Ectodermal cell (in vitro differentiated cells): ENCODE measurements at regions not wholly inside any gene's neighbourhood (a gene's known extent, or its start where the extent isn't known, plus 50 kb on each side); places are given as distances from the start of the nearest gene placed in this dataset.

ENCODE experiments used
- H3K27ac ChIP-seq: 2 replicates; pipeline ENCODE4 v1.7.0; 2013; ENCODE audit warnings: mild to moderate bottlenecking, low read depth, low read length; ENCODE audit not compliant: insufficient read depth, poor library complexity, severe bottlenecking
- H3K27me3 ChIP-seq: 2 replicates; pipeline ENCODE4 v1.7.0; 2013; ENCODE audit warnings: mild to moderate bottlenecking, low read length; ENCODE audit not compliant: insufficient read depth, control insufficient read depth, poor library complexity, severe bottlenecking
- H3K36me3 ChIP-seq: one replicate; pipeline ENCODE4 v1.7.0; 2013; ENCODE audit warnings: low read length; ENCODE audit not compliant: control insufficient read depth, insufficient read depth
- H3K4me1 ChIP-seq: one replicate; pipeline ENCODE4 v1.7.0; 2013; ENCODE audit warnings: low read length; ENCODE audit not compliant: control insufficient read depth, insufficient read depth
- H3K4me3 ChIP-seq: 2 replicates; pipeline ENCODE4 v1.7.0; 2013; ENCODE audit warnings: low read depth, low read length, control low read depth; ENCODE audit not compliant: insufficient read depth
- H3K9me3 ChIP-seq: 2 replicates; pipeline ENCODE4 v1.7.0; 2013; ENCODE audit warnings: mild to moderate bottlenecking, low read length, moderate library complexity; ENCODE audit not compliant: control insufficient read depth
- WGBS, 2 experiments: methylation state at CpG; one replicate each; pipeline ENCODE4 v1.1.7; 2013; ENCODE audit warnings: missing lambda C conversion rate in 2 of 2; 5-methylcytosine and 5-hydroxymethylcytosine counted together

DNA sequence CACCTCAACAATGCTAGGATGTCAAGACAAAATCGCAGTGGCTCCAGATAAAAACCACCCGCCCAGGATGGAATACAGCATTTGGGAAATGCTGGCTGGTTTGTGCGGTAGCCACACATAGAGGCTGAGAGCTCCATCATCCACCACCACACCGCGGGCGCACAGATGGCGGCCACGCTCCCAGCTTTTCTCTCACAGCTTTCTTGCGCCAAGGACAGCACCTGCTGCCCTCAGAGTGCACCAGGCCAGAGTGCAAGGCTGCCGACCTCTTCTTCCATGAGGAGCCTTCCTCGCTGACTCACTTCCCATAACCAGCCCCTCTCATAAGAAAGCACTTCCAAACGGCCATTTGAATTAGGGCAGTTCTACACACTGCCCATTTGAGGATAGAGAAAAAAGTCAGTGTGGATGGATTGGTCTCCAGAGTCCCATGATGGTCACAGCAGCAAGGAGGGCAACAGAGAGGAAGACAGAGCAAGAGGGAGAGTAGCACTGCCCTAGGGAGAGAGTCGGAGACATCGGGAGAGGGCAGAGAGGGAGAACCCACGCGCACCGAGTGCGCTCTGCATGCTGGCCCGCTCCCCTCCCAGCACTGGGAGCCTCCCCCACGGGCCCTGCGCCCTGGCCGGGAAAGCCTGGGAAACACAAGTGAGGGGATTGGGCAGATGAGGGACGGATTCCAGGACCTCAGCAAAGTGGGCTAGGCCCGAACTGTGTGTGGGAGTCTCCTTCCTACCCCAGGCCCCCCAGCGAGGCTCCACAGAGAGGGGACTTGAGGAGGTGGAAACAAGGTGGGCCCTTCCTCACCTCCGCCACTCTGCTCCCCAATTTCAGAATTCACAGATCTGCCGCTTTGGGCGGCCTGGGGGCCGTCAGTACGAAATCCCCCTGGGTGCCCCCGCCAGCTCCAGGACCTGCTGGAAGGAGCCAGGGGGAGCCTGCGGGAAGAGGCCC, 156.9 kb downstream of the USP12 start:
- H3K27ac ChIP-seq, result no peak overlapping the region
- no peaks in the 10 kb centered on the region for H3K36me3 ChIP-seq
- no peaks in the 10 kb centered on the region for H3K4me1 ChIP-seq
- H3K9me3 ChIP-seq, result no peaks in the 10 kb centered on the region
- H3K27me3 ChIP-seq, result no peaks in the 10 kb centered on the region
- H3K4me3 ChIP-seq, result no peak overlapping the region
- WGBS, 2 experiments, result 90 to 91% methylated on average over 32 of the region's 32 CpGs

DNA sequence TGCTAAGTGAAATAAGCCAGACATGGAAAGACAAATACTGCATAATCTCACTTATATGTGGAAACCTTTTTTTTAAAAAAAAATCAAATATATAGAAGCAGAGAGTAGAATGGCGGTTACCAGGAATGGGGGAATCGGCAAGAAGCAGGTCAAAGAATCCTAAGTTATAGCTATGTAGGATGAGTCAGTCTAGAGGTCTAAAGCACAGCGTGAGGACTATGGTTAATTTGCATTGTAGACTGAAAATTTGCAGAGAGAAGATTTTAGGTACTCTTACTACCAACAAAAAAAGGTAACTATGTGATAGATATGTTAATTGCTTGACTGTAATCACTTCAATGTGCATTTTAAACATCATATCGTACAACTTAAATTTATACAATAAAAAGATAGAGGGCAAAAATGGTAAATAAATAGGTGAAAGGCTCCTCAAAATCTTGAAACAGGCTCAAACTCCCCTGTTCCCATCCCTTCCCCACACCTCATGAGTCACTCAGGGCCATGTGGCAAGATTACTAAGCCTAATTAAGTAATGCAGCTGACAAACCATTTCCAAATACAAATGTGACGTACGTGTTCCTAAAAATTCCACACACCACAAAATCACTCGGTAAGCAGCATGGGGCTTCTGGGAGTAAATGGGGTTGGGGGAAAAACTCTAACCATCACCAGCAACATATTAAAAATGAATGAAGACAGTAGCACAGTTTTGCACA, 159.0 kb downstream of the USP12 start:
- Histone ChIP-seq H3K27ac (no peak overlapping the region), H3K36me3 (no peaks in the 10 kb centered on the region), H3K27me3 (peaks cover 4% of the 10 kb centered on the region), H3K4me3 (no peak overlapping the region), H3K9me3 (no peaks in the 10 kb centered on the region), H3K4me1 (no peaks in the 10 kb centered on the region)
- WGBS, 2 experiments, result 82 to 85% methylated on average over 5 to 6 of the region's 7 CpGs

DNA sequence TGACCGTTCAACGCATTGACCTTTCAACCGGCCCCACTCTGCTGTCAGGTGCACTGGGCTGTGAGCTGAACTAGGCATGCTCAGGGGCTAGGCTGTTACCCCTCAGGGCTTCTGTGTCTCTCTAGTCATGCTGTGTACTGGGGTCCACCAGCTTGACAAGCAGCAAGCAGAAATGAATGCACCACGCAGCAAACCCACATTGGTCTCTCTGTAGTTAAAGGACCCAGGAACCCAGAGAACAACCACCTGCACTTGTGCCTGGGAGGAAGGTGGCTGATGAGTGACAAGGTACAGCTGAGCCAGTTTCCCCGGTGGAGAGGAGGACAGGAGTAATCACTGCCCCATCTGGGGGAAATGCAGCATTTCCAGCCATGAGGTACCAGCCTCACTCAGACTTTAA, 159.9 kb downstream of the USP12 start:
- Histone ChIP-seq H3K9me3 (no peaks in the 10 kb centered on the region), H3K27me3 (peaks cover 14% of the 10 kb centered on the region), H3K4me1 (no peaks in the 10 kb centered on the region), H3K27ac (no peak overlapping the region), H3K36me3 (no peaks in the 10 kb centered on the region), H3K4me3 (no peak overlapping the region)
- WGBS, 2 experiments, result 89 to 90% methylated on average over 5 of the region's 5 CpGs

DNA sequence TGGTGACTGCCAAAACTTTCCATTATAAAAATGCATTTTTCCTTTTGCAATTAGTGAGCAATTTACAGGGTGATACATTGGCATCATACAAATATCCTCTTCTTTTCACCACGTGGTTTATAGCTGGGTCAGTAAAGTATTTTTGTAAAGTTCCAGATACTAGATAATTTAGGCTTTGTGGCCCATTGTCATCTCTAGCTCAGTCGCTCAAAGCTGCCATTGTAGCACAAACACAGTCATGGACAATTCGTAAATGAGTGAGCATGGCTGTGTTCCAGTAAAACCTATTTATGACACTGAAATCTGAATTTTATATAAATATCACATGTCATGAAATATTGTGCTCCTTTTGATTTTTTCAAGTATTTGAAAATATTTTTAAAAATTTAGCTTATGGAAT, 162.9 kb downstream of the USP12 start:
- Histone ChIP-seq H3K27ac (no peak overlapping the region), H3K9me3 (no peaks in the 10 kb centered on the region)

DNA sequence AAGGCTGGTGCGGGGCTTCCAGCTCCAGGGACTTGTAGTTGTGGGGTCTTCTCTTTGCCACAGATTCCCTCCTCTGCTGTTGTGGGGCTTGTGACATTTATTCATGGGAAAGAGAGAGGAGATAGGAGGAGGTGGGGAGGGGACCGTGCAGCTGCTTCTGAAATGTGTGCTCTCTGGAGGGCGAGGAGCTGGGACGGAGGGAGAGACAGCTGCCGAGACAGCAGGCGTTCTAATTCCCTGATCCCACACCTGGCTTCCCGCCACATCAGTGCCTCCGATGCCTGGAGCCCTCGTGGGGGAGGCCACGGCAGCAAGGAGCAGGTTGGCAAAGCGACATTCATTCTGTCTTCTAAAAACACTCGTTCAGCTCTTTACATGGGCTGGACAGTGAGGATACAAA, 164.4 kb downstream of the USP12 start:
- 33 to 36% methylated on average over 12 of the region's 12 CpGs for WGBS, 2 experiments
- peak overlapping the region; percentile 35 for H3K4me3 ChIP-seq

More for the DNA sequence above, 162.9 kb downstream of the USP12 start:
- Histone ChIP-seq H3K27me3 (peaks cover 27% of the 10 kb centered on the region), H3K4me3 (no peak overlapping the region), H3K36me3 (no peaks in the 10 kb centered on the region), H3K4me1 (no peaks in the 10 kb centered on the region)
- WGBS, 2 experiments, result 90 to 97% methylated on average over 2 to 3 of the region's 3 CpGs

DNA sequence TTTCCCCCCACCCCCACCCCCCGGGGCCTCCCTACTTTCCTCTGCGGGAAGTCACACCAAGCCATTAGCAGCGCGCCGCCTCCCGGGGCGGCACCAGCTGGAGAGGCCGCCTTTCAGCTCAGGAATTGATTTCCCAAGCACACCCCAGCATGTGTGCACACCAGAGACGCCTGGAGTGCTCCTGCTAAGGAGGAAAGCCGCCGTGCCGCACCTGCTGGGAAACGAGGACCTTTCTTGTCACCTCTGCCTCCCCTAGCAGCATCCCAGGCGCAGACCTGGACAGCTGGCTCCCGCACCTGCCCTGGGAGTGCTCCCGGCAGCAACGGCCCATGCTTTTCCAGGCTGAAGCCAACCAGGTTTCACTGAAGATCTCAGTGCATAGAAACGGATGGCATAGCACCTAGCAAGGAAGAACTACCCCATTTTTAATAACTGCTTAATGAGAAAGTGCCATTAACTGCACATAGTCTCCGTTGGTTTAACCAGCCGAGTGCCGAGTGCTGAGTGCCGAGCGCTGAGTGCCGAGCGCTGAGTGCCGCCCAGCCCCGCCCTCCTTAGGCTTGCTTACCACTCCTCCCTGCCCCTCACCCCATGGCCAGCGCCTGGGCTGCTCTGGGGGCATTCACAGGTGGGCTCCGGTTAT, 165.0 kb downstream of the USP12 start:
- Histone ChIP-seq H3K9me3 (no peaks in the 10 kb centered on the region), H3K27ac (no peak overlapping the region), H3K4me3 (peak overlapping the region; percentile 35), H3K27me3 (peaks cover 27% of the 10 kb centered on the region), H3K36me3 (no peaks in the 10 kb centered on the region), H3K4me1 (no peaks in the 10 kb centered on the region)
- WGBS, 2 experiments, result 5 to 6% methylated on average over 29 of the region's 29 CpGs

More for the DNA sequence above, 164.4 kb downstream of the USP12 start:
- H3K9me3 ChIP-seq, result no peaks in the 10 kb centered on the region
- no peak overlapping the region for H3K27ac ChIP-seq
- no peaks in the 10 kb centered on the region for H3K4me1 ChIP-seq
- peaks cover 27% of the 10 kb centered on the region for H3K27me3 ChIP-seq
- no peaks in the 10 kb centered on the region for H3K36me3 ChIP-seq

DNA sequence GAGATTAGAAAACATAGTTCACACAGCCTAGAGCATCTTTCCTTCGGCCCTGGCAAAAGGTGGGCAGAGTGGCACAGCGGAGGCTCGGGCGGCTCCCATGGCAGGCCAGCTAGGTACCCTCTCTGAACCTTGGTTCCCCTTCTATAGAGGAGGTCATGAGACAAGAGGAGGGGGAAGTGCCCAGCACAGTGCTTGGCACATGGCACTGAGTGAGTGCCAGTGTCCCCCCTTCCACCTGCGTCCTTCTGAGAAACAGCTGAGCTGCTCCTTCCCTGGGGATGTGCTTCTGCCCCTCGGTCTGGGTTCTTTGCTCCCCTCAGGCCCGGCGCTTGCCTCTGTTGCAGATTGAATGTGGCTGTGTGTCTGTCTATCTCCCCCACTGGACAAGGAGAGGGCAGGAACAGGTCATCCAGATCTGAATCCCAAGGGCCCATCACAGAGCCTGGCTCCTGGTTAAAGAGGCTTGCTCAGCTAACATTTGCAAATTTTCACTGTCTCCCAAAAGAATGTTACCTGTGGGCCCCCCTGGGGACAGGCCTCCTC, 165.6 kb downstream of the USP12 start:
- no peaks in the 10 kb centered on the region for H3K9me3 ChIP-seq
- peaks cover 27% of the 10 kb centered on the region for H3K27me3 ChIP-seq
- peak overlapping the region; percentile 35 for H3K4me3 ChIP-seq
- 79 to 84% methylated on average over 8 of the region's 8 CpGs for WGBS, 2 experiments
- H3K4me1 ChIP-seq, result no peaks in the 10 kb centered on the region
- H3K27ac ChIP-seq, result no peak overlapping the region
- no peaks in the 10 kb centered on the region for H3K36me3 ChIP-seq

DNA sequence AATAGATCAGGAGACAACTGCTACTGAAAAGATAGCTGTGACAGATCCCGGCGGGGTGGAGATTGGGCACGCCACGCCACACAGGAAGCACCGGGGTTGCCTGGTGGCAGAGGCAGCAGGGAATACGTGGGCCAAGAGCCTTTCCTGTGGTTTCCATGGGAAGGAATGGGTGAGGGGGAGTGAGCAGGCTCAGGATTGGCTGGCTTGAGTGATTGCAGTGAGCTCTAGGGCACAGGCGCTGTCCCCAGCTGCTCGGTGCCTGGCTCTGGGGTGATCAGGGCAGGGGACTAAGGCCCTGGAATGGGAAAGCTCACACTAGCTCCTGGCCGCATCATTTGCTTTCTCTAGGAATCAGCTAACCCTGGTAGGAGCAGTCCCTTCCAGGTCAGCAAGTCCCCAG, 166.1 kb downstream of the USP12 start:
- 66 to 71% methylated on average over 9 of the region's 9 CpGs for WGBS, 2 experiments
- Histone ChIP-seq H3K27me3 (peaks cover 27% of the 10 kb centered on the region), H3K27ac (no peak overlapping the region), H3K4me1 (no peaks in the 10 kb centered on the region), H3K4me3 (no peak overlapping the region), H3K9me3 (no peaks in the 10 kb centered on the region), H3K36me3 (no peaks in the 10 kb centered on the region)

DNA sequence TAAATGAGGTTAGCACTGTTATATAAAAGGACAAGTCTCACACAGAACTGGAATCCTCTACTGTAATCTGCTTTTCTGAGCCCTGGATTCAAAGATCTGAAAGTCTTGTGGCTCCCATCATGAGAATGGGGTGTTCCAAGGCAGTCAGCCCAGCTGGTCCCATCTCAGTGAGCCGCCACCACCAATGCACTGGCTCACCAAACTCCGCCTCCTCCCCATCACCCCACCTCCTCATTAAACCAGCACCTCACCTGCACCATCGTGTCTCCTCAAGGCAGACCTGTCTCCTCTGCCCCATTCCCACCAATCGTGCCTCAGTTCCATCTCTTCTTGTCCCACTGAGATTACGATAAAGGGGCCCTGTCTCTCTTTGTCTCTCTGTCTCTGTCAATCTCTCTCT, 166.7 kb downstream of the USP12 start:
- H3K4me3 ChIP-seq, result no peak overlapping the region
- no peaks in the 10 kb centered on the region for H3K4me1 ChIP-seq
- H3K9me3 ChIP-seq, result no peaks in the 10 kb centered on the region
- H3K36me3 ChIP-seq, result no peaks in the 10 kb centered on the region
- H3K27ac ChIP-seq, result no peak overlapping the region
- peaks cover 27% of the 10 kb centered on the region for H3K27me3 ChIP-seq
- WGBS, 2 experiments, result 86 to 87% methylated on average over 5 of the region's 5 CpGs

DNA sequence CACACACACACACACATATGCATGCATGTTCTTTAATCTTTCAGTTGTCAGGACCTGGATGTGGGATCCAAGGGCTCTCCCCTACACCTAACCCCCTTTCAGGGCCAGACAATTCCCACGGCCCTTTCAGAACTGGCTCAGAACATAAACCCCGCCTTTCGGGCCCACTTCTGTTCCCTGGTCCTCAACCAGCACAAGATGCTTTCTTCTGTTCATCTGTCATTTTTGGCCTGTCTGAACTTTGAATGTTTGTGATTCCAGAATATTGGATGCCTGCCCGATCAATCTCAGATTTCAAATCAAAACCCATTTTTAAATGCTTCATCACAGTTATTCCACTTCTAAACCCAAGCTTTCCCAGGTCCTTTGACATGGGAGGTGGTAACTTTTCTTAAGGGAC, 167.3 kb downstream of the USP12 start:
- 93% methylated on average over 4 of the region's 4 CpGs for WGBS, 2 experiments
- H3K4me1 ChIP-seq, result no peaks in the 10 kb centered on the region
- H3K36me3 ChIP-seq, result no peaks in the 10 kb centered on the region
- no peaks in the 10 kb centered on the region for H3K9me3 ChIP-seq
- H3K27me3 ChIP-seq, result peaks cover 27% of the 10 kb centered on the region
- no peak overlapping the region for H3K27ac ChIP-seq
- no peak overlapping the region for H3K4me3 ChIP-seq
